ENCODE measurements at regions not wholly inside any gene's neighbourhood (a gene's known extent, or its start where the extent isn't known, plus 50 kb on each side); places are given as distances from the start of the nearest gene placed in this dataset.

DNA sequence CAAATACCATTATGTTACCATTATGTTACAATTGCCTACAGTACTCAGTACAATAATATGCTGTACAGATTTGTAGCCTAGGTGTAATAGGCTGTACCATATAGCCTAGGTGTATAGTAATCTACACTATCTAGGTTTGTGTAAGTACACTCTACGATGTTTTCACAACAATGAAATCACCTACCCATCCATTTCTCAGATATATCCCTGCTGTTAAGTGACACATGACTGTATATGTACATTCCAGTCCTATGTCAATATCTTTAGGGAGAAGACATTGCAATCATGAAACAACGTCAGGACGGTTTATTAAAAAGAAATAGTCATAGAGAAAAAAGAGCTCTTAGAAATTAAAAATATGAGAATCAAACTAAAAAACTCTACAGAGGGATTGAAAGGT lies 119.0 kb upstream of the CDC42EP3 start:
- H3K27ac ChIP-seq (ENCODE audit: low read length): no peak overlapping the region
- no peaks in the 10 kb centered on the region for H3K36me3 ChIP-seq (ENCODE audit: insufficient read depth, low read length)
- TF ChIP-seq, protein P1, sequence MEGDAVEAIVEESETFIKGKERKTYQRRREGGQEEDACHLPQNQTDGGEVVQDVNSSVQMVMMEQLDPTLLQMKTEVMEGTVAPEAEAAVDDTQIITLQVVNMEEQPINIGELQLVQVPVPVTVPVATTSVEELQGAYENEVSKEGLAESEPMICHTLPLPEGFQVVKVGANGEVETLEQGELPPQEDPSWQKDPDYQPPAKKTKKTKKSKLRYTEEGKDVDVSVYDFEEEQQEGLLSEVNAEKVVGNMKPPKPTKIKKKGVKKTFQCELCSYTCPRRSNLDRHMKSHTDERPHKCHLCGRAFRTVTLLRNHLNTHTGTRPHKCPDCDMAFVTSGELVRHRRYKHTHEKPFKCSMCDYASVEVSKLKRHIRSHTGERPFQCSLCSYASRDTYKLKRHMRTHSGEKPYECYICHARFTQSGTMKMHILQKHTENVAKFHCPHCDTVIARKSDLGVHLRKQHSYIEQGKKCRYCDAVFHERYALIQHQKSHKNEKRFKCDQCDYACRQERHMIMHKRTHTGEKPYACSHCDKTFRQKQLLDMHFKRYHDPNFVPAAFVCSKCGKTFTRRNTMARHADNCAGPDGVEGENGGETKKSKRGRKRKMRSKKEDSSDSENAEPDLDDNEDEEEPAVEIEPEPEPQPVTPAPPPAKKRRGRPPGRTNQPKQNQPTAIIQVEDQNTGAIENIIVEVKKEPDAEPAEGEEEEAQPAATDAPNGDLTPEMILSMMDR (IDR thresholded peaks at IDR 0.05; ENCODE audit: poor library complexity, severe bottlenecking): no peak
- no peak for TF ChIP-seq MXI1 (conservative IDR thresholded peaks at IDR 0.05; ENCODE audit: poor library complexity, severe bottlenecking)
- no peak for TF ChIP-seq SMC3 (conservative IDR thresholded peaks at IDR 0.05; ENCODE audit: poor library complexity)
- no peak for TF ChIP-seq EZH2 (IDR thresholded peaks at IDR 0.05; ENCODE audit: borderline replicate concordance, insufficient read depth, low read length, poor library complexity, severe bottlenecking)
- no peak for TF ChIP-seq TAF1 (IDR thresholded peaks at IDR 0.05; ENCODE audit: low read depth)
- TF ChIP-seq, protein P2, sequence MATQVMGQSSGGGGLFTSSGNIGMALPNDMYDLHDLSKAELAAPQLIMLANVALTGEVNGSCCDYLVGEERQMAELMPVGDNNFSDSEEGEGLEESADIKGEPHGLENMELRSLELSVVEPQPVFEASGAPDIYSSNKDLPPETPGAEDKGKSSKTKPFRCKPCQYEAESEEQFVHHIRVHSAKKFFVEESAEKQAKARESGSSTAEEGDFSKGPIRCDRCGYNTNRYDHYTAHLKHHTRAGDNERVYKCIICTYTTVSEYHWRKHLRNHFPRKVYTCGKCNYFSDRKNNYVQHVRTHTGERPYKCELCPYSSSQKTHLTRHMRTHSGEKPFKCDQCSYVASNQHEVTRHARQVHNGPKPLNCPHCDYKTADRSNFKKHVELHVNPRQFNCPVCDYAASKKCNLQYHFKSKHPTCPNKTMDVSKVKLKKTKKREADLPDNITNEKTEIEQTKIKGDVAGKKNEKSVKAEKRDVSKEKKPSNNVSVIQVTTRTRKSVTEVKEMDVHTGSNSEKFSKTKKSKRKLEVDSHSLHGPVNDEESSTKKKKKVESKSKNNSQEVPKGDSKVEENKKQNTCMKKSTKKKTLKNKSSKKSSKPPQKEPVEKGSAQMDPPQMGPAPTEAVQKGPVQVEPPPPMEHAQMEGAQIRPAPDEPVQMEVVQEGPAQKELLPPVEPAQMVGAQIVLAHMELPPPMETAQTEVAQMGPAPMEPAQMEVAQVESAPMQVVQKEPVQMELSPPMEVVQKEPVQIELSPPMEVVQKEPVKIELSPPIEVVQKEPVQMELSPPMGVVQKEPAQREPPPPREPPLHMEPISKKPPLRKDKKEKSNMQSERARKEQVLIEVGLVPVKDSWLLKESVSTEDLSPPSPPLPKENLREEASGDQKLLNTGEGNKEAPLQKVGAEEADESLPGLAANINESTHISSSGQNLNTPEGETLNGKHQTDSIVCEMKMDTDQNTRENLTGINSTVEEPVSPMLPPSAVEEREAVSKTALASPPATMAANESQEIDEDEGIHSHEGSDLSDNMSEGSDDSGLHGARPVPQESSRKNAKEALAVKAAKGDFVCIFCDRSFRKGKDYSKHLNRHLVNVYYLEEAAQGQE (IDR thresholded peaks at IDR 0.05; ENCODE audit: borderline replicate concordance): no peak
- no peak for TF ChIP-seq EP300 (conservative IDR thresholded peaks at IDR 0.05; ENCODE audit: poor library complexity, severe bottlenecking)
- no peak for TF ChIP-seq RAD21 (conservative IDR thresholded peaks at IDR 0.05)
- no peak for TF ChIP-seq POLR2AphosphoS5 (IDR thresholded peaks at IDR 0.05)
- no peak overlapping the region for H3K4me2 ChIP-seq (ENCODE audit: low read length)
- H3F3A ChIP-seq (ENCODE audit: insufficient read depth, low read length, poor library complexity, severe bottlenecking): no peaks in the 10 kb centered on the region
- H3K79me2 ChIP-seq (replicated peaks; ENCODE audit: insufficient read depth, low read length): no peaks in the 10 kb centered on the region
- no peaks in the 10 kb centered on the region for H4K20me1 ChIP-seq (ENCODE audit: insufficient read depth)
- H3K27me3 ChIP-seq (ENCODE audit: insufficient read depth, low read depth, low read length): no peaks in the 10 kb centered on the region
- no peak overlapping the region for H3K9ac ChIP-seq (ENCODE audit: low read length)
- H3K9me3 ChIP-seq (ENCODE audit: low read length): no peaks in the 10 kb centered on the region
- H2AFZ ChIP-seq (ENCODE audit: low read depth, low read length): no peak overlapping the region
- no peaks in the 10 kb centered on the region for H3K9me2 ChIP-seq (ENCODE audit: insufficient read depth, low read length)
- no peak overlapping the region for H3K4me3 ChIP-seq (ENCODE audit: low read length)

DNA sequence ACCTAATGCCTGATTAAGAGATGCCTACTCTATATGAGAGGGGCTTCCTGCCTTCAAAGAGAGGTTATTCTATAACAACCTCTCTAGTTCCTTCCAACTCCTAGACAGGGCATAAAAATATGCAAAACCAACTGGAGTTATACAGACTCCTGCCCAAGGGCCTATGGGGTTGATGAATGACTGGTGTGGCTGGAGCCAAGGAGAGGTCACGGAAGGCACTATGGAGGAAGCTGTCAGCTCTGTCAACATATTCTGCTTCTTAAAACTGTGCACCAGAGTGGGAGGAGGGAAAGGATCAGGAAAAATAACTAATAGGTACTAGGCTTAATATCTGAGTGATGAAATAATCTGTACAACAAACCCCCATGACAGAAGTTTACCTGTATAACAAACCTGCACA lies 120.9 kb upstream of the CDC42EP3 start:
- Histone ChIP-seq H4K20me1 (ENCODE audit: insufficient read depth) (no peaks in the 10 kb centered on the region), H3K9me2 (ENCODE audit: insufficient read depth, low read length) (no peaks in the 10 kb centered on the region), H3K4me3 (ENCODE audit: low read length) (no peak overlapping the region), H3K79me2 (replicated peaks; ENCODE audit: insufficient read depth, low read length) (no peaks in the 10 kb centered on the region), H3F3A (ENCODE audit: insufficient read depth, low read length, poor library complexity, severe bottlenecking) (no peaks in the 10 kb centered on the region), H3K9me3 (ENCODE audit: low read length) (no peaks in the 10 kb centered on the region), H3K27me3 (ENCODE audit: insufficient read depth, low read depth, low read length) (no peaks in the 10 kb centered on the region), H3K9ac (ENCODE audit: low read length) (no peak overlapping the region), H3K4me2 (ENCODE audit: low read length) (no peak overlapping the region), H3K36me3 (ENCODE audit: insufficient read depth, low read length) (no peaks in the 10 kb centered on the region), H3K27ac (ENCODE audit: low read length) (no peak overlapping the region), H2AFZ (ENCODE audit: low read depth, low read length) (no peak overlapping the region)
- TF ChIP-seq, protein P2 (IDR thresholded peaks at IDR 0.05; ENCODE audit: borderline replicate concordance): no peak
- no peak for TF ChIP-seq EP300 (conservative IDR thresholded peaks at IDR 0.05; ENCODE audit: poor library complexity, severe bottlenecking)
- TF ChIP-seq TAF1 (IDR thresholded peaks at IDR 0.05; ENCODE audit: low read depth): no peak
- TF ChIP-seq SMC3 (conservative IDR thresholded peaks at IDR 0.05; ENCODE audit: poor library complexity): no peak

Measured in neural cell (in vitro differentiated cells).